ENCODE measurements at regions not wholly inside any gene's neighbourhood (a gene's known extent, or its start where the extent isn't known, plus 50 kb on each side); places are given as distances from the start of the nearest gene placed in this dataset.

GRCh38 chr9:107707428-107707837 is 217.9 kb upstream of the KLF4 start:
- TF ChIP-seq ZNF654 (tag by site-specific recombination; IDR thresholded peaks at IDR 0.05; ENCODE audit: low read depth) (no peak), CTCF (tag by site-specific recombination; IDR thresholded peaks at IDR 0.05) (no peak), ZFP37 (tag by site-specific recombination; IDR thresholded peaks at IDR 0.05) (no peak), ZNF350 (tag by site-specific recombination; IDR thresholded peaks at IDR 0.05) (no peak), ZBTB8A (tag by site-specific recombination; IDR thresholded peaks at IDR 0.05) (no peak), AEBP2 (tag by site-specific recombination; IDR thresholded peaks at IDR 0.05; ENCODE audit: borderline replicate concordance) (no peak), ZBTB11 (tag by site-specific recombination; conservative IDR thresholded peaks at IDR 0.05; ENCODE audit: low read depth) (no peak), HOXA7 (CRISPR knock-in tag; IDR thresholded peaks at IDR 0.05; ENCODE audit: borderline replicate concordance) (no peak), MYNN (tag by site-specific recombination; IDR thresholded peaks at IDR 0.05; ENCODE audit: borderline replicate concordance) (no peak), HIC1 (tag by site-specific recombination; IDR thresholded peaks at IDR 0.05) (no peak), ZBTB21 (tag by site-specific recombination; IDR thresholded peaks at IDR 0.05) (no peak)
